Activated T-helper 17 cell treated with anti-CD3 and anti-CD28 coated beads, Interleukin-2, amount 50 U/mL, for 72 hours (primary cell): ENCODE measurements at regions not wholly inside any gene's neighbourhood (a gene's known extent, or its start where the extent isn't known, plus 50 kb on each side); places are given as distances from the start of the nearest gene placed in this dataset.

Source experiments
- ATAC-seq: fragments of 150-1000 bp; cut with Tn5 transposase; replicated peaks from 2 replicates; pipeline ENCODE4 v1.10.0; 2021; ENCODE audit warnings: mild to moderate bottlenecking, moderate library complexity
- H3K27ac Mint-ChIP-seq: one replicate; pipeline ENCODE4 v1.8.0; 2022; ENCODE audit warnings: mixed read lengths
- H3K27me3 Mint-ChIP-seq: one replicate; pipeline ENCODE4 v1.8.0; 2022; ENCODE audit warnings: mixed read lengths
- H3K36me3 Mint-ChIP-seq: one replicate; pipeline ENCODE4 v1.8.0; 2022; ENCODE audit warnings: low read depth, mild to moderate bottlenecking, mixed read lengths
- H3K4me1 Mint-ChIP-seq: one replicate; pipeline ENCODE4 v1.8.0; 2022; ENCODE audit warnings: mixed read lengths
- H3K4me3 Mint-ChIP-seq: one replicate; pipeline ENCODE4 v1.8.0; 2022; ENCODE audit warnings: mild to moderate bottlenecking, mixed read lengths
- H3K9me3 Mint-ChIP-seq: one replicate; pipeline ENCODE4 v1.8.0; 2022; ENCODE audit warnings: mixed read lengths

- H3K4me3 Mint-ChIP-seq = no peak overlapping the region
- H3K36me3 Mint-ChIP-seq = peaks cover 5% of the 10 kb centered on the region
- peaks cover 8% of the 10 kb centered on the region for H3K4me1 Mint-ChIP-seq
- H3K9me3 Mint-ChIP-seq = no peaks in the 10 kb centered on the region
- no peak overlapping the region for H3K27ac Mint-ChIP-seq
- H3K27me3 Mint-ChIP-seq = peaks cover 22% of the 10 kb centered on the region
- no peak for ATAC-seq
Measured at GRCh38 chr6:169839493-169839892, 88.1 kb downstream of the ERMARD start.

GRCh38 chr6:169839029-169839481 is 87.6 kb downstream of the ERMARD start:
- peaks cover 5% of the 10 kb centered on the region for H3K36me3 Mint-ChIP-seq
- no peak overlapping the region for H3K27ac Mint-ChIP-seq
- H3K4me3 Mint-ChIP-seq = no peak overlapping the region
- ATAC-seq = no peak
- no peaks in the 10 kb centered on the region for H3K9me3 Mint-ChIP-seq
- peaks cover 4% of the 10 kb centered on the region for H3K4me1 Mint-ChIP-seq
- H3K27me3 Mint-ChIP-seq = peaks cover 21% of the 10 kb centered on the region

- no peak for ATAC-seq
- Mint-ChIP-seq H3K4me1 (peaks cover 4% of the 10 kb centered on the region), H3K27ac (no peak overlapping the region), H3K27me3 (peaks cover 21% of the 10 kb centered on the region), H3K36me3 (peaks cover 5% of the 10 kb centered on the region), H3K9me3 (no peaks in the 10 kb centered on the region), H3K4me3 (no peak overlapping the region)
Measured at GRCh38 chr6:169838346-169839028, 87.1 kb downstream of the ERMARD start.

- Mint-ChIP-seq H3K4me1 (peaks cover 4% of the 10 kb centered on the region), H3K4me3 (no peak overlapping the region), H3K9me3 (no peaks in the 10 kb centered on the region), H3K27me3 (peaks cover 25% of the 10 kb centered on the region), H3K27ac (no peak overlapping the region), H3K36me3 (peaks cover 5% of the 10 kb centered on the region)
- no peak for ATAC-seq
Measured at GRCh38 chr6:169837529-169838250, 86.3 kb downstream of the ERMARD start.

DNA sequence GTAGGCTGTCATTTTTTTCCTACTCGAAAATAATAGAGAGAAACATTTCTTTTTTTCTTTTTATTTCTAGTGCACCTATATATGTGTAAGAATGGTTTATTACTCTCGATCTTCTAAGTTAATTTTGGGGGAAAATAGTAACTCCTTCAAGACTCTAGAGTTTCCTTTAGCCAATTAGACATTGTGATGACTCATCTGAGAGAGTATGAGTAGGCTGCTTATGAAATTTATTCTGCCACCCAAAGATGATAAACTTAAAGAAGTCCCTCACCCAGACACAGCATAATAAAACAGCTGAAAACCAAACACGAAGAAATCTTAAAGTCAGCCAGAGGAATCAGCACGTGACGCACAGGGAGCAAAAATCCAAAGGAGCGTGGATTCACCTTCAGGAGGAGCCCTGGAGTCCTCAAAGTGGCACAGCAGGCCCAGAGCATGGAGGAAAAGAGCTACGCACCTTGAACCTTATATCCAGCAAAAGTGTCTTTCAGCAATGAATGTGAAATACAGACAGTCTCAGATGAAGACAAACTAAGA is 81.9 kb downstream of the ERMARD start:
- H3K27ac Mint-ChIP-seq = no peak overlapping the region
- H3K4me1 Mint-ChIP-seq = no peaks in the 10 kb centered on the region
- no peak overlapping the region for H3K4me3 Mint-ChIP-seq
- no peak for ATAC-seq
- H3K36me3 Mint-ChIP-seq = no peaks in the 10 kb centered on the region
- peaks cover 38% of the 10 kb centered on the region for H3K27me3 Mint-ChIP-seq
- H3K9me3 Mint-ChIP-seq = no peaks in the 10 kb centered on the region

- no peaks in the 10 kb centered on the region for H3K36me3 Mint-ChIP-seq
- H3K9me3 Mint-ChIP-seq = no peaks in the 10 kb centered on the region
- H3K27me3 Mint-ChIP-seq = peaks cover 44% of the 10 kb centered on the region
- no peak for ATAC-seq
- no peaks in the 10 kb centered on the region for H3K4me1 Mint-ChIP-seq
- no peak overlapping the region for H3K27ac Mint-ChIP-seq
- no peak overlapping the region for H3K4me3 Mint-ChIP-seq
Measured at GRCh38 chr6:169832247-169832948, 81.0 kb downstream of the ERMARD start.

DNA sequence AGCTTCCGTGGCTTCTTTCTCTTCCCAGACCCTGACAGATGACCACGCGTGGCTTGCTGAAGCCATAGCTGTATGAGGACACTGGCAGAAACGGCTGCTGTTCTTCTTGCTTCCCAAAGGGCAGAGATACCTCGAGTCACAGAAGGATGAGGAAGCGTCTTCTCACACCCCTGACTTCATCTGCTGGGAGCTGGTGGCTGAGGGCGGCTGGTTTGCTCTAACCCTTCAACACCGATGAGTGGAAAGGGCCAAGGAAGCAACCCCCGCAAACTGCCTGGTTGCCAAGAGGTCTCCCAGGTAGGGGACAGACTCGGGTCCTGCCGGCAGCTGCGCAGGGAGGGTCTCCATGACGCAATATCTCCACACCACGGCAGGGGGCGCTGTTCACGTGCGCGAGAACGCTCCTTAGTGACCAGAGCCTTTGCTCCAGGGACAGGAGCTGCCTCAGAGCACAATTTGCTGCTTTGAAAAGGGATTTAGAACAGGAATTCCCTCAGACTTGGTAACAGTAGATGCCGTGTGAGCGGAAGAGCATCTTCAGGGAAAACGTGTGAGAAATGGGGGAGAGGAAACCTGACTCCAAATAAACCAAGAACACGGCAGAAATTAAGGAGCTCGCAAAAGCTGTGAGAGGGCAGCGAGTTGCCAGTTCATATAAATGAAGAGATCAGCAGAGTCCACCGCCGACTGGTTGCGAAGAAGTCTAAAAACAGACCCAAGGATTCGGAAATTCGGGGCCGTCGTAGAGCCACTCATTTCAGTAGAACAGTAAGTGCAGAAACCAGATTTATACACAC is 80.2 kb downstream of the ERMARD start:
- Mint-ChIP-seq H3K27me3 (peaks cover 46% of the 10 kb centered on the region), H3K27ac (no peak overlapping the region), H3K9me3 (no peaks in the 10 kb centered on the region), H3K36me3 (no peaks in the 10 kb centered on the region), H3K4me1 (no peaks in the 10 kb centered on the region), H3K4me3 (no peak overlapping the region)
- ATAC-seq = peak; percentile 62
